Uterus (tissue), 2 donors: ENCODE measurements at regions not wholly inside any gene's neighbourhood (a gene's known extent, or its start where the extent isn't known, plus 50 kb on each side); places are given as distances from the start of the nearest gene placed in this dataset.

Experiments
- POLR2A ChIP-seq, 2 donors: fragments of 450-650 bp; IDR thresholded peaks; one replicate each; pipeline ENCODE4 v1.6.1; 2016; ENCODE audit warnings: antibody characterized with exemption in 2 of 2, mild to moderate bottlenecking in 1 of 2, moderate library complexity in 1 of 2
- TF ChIP-seq, protein P1 (sequence below), 4 experiments: fragments of 200-600 bp in 2 of 4; fragments of 450-650 bp in 2 of 4; sonication (generic) in 2 of 4; IDR thresholded peaks; one replicate each; pipeline ENCODE4 v1.5.1; 2016 to 2019; ENCODE audit warnings: antibody characterized with exemption in 4 of 4, mild to moderate bottlenecking in 2 of 4, moderate library complexity in 1 of 4

DNA sequence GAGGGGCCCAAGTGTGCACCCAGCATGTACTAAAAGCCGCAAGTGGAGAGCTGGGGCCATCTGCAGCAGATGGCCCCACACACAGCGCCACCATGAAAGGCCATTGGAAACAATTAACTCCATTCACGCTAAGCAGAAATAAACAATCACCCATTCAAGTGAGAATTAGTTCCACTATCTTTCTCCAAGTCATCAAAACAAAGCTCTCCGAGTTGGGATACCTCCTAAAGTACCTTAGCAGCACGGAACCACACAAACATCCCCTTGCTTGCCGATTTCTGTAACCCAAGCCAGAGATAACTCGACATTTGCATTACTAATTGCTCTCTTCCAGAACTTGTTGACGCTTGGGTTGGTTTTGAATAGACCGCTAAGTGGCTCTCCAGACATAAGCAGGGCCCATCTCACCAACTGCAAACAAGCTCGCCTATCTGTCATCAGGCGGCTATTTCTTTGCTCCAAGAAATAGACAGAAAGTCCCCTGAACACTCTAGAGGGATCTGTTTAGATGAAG is 840.6 kb upstream of the SALL3 start:
- TF ChIP-seq, protein P1, sequence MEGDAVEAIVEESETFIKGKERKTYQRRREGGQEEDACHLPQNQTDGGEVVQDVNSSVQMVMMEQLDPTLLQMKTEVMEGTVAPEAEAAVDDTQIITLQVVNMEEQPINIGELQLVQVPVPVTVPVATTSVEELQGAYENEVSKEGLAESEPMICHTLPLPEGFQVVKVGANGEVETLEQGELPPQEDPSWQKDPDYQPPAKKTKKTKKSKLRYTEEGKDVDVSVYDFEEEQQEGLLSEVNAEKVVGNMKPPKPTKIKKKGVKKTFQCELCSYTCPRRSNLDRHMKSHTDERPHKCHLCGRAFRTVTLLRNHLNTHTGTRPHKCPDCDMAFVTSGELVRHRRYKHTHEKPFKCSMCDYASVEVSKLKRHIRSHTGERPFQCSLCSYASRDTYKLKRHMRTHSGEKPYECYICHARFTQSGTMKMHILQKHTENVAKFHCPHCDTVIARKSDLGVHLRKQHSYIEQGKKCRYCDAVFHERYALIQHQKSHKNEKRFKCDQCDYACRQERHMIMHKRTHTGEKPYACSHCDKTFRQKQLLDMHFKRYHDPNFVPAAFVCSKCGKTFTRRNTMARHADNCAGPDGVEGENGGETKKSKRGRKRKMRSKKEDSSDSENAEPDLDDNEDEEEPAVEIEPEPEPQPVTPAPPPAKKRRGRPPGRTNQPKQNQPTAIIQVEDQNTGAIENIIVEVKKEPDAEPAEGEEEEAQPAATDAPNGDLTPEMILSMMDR (IDR thresholded peaks at IDR 0.05) = no peak
- TF ChIP-seq POLR2A (IDR thresholded peaks at IDR 0.05) = no peak
